Tibial artery (tissue), 4 donors: ENCODE measurements at regions not wholly inside any gene's neighbourhood (a gene's known extent, or its start where the extent isn't known, plus 50 kb on each side); places are given as distances from the start of the nearest gene placed in this dataset.

Experiments
- DNase-seq, 2 donors: peaks; one replicate each; pipeline ENCODE4 v3.0.0-alpha.2; 2019
- H3K27ac ChIP-seq, 2 donors: fragments of 200-600 bp; sonication (generic) in 1 of 2; 1 replicate in 1 of 2; 2 replicates in 1 of 2; pipeline ENCODE4 v1.5.1; 2018 to 2019; ENCODE audit warnings: mild to moderate bottlenecking in 1 of 2
- H3K27me3 ChIP-seq, 2 donors: fragments of 200-600 bp; sonication (generic) in 1 of 2; one replicate each; pipeline versions ENCODE4 v1.5.1 to v1.6.0; 2016 to 2019
- H3K36me3 ChIP-seq, 3 donors: fragments of 200-600 bp; sonication (generic) in 2 of 3; one replicate each; pipeline ENCODE4 v1.5.1; 2016 to 2019; ENCODE audit warnings: mild to moderate bottlenecking in 2 of 3
- H3K4me1 ChIP-seq, 4 donors: fragments of 200-600 bp; sonication (generic) in 2 of 4; 1 replicate in 3 of 4; 2 replicates in 1 of 4; pipeline ENCODE4 v1.5.1; 2016 to 2019
- H3K4me3 ChIP-seq, 2 donors: fragments of 200-600 bp; sonication (generic) in 1 of 2; 1 replicate in 1 of 2; 2 replicates in 1 of 2; pipeline ENCODE4 v1.5.1; 2018 to 2019; ENCODE audit warnings: mild to moderate bottlenecking in 2 of 2
- H3K9me3 ChIP-seq, 3 donors: fragments of 200-600 bp; sonication (generic) in 1 of 3; one replicate each; pipeline ENCODE4 v1.5.1; 2016 to 2019
- intact Hi-C: fragments of 100-400 bp; cut with DNase I; formaldehyde crosslinking; loops from one replicate; pipeline ENCODE4 v1.15.0; 2023; ENCODE audit warnings: low total_unique reads
- TF ChIP-seq, protein P1 (sequence below), 2 experiments: fragments of 200-600 bp in 1 of 2; fragments of 450-650 bp in 1 of 2; IDR thresholded peaks; one replicate each; pipeline ENCODE4 v1.5.1; 2017 to 2019; ENCODE audit warnings: antibody characterized with exemption in 2 of 2, mild to moderate bottlenecking in 1 of 2, moderate library complexity in 1 of 2

DNA sequence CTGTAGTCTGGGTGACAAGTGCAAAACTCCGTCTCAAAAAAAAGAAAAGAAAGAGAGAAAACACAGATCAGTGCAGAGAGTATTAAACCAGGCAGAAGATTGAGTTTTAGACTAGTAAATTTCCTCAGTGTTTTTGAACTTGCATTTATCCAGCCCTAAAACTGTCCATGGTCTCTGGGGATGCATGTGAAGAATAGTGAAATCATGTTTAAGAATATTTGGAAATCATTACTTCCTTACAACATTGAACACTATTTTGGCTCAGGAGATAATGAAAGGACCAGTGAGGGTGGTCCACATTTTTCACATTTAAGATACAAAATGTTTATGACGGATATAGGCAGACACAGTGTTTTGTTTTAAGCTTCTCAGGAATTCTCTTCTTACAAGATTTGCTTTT, 195.8 kb upstream of the RASGEF1B start:
- Histone ChIP-seq H3K27me3 (no peaks in the 10 kb centered on the region), H3K9me3 (no peaks in the 10 kb centered on the region), H3K27ac (no peak overlapping the region), H3K4me3 (no peak overlapping the region), H3K36me3 (no peaks in the 10 kb centered on the region), H3K4me1 (peaks cover 0 to 7% (median 3%) of the 10 kb centered on the region in 4 donors)
- intact Hi-C loops, result no loop called here
- TF ChIP-seq, protein P1, sequence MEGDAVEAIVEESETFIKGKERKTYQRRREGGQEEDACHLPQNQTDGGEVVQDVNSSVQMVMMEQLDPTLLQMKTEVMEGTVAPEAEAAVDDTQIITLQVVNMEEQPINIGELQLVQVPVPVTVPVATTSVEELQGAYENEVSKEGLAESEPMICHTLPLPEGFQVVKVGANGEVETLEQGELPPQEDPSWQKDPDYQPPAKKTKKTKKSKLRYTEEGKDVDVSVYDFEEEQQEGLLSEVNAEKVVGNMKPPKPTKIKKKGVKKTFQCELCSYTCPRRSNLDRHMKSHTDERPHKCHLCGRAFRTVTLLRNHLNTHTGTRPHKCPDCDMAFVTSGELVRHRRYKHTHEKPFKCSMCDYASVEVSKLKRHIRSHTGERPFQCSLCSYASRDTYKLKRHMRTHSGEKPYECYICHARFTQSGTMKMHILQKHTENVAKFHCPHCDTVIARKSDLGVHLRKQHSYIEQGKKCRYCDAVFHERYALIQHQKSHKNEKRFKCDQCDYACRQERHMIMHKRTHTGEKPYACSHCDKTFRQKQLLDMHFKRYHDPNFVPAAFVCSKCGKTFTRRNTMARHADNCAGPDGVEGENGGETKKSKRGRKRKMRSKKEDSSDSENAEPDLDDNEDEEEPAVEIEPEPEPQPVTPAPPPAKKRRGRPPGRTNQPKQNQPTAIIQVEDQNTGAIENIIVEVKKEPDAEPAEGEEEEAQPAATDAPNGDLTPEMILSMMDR (IDR thresholded peaks at IDR 0.05), result no peak
- no peak for DNase-seq

DNA sequence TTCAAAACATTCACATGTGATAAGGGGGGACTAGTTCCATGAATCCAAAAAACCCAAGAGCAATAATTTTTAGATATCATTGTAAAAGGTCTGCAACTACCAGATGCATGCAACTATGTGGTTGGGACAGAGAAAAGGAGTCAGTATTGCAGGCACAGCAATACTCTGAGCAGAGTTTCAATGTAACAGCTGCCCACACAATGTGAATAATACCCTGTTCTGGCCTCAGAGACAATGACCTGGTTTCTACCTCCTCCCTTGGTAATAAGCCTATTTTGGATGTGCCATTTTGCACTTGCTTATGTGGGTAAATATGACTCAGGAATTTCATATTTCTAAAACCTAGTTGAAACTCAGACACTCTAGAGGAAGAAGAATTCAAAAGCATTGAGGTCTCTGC, 194.8 kb upstream of the RASGEF1B start:
- Histone ChIP-seq H3K27me3 (no peaks in the 10 kb centered on the region), H3K4me1 (peaks cover 0 to 7% (median 3%) of the 10 kb centered on the region in 4 donors), H3K27ac (no peak overlapping the region), H3K36me3 (no peaks in the 10 kb centered on the region), H3K4me3 (no peak overlapping the region), H3K9me3 (no peaks in the 10 kb centered on the region)
- DNase-seq, result no peak
- intact Hi-C loops, result no loop called here
- TF ChIP-seq, protein P1 (IDR thresholded peaks at IDR 0.05), result no peak

DNA sequence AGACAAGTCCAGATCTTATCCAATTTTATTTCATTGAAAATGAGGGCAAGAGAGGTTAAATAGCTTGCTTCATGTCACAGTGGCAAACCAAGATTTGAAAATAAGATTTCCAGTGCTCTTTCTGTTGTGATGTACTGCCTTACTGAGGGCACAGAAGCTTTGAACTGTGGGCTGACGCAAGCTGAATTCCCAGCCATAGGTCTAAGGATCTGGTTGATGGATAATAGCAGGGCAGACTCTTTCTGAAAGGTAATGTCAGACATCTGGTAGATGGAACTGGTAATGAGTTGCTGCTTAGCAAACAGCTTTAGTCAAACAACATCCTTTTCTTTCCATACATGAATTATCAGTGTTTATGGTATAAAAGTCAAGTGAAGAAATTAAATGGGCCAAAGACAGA, 193.9 kb upstream of the RASGEF1B start:
- Histone ChIP-seq H3K4me1 (peaks cover 0 to 7% (median 3%) of the 10 kb centered on the region in 4 donors), H3K27ac (no peak overlapping the region), H3K9me3 (no peaks in the 10 kb centered on the region), H3K4me3 (no peak overlapping the region), H3K36me3 (no peaks in the 10 kb centered on the region), H3K27me3 (no peaks in the 10 kb centered on the region)
- intact Hi-C loops, result no loop called here
- TF ChIP-seq, protein P1 (IDR thresholded peaks at IDR 0.05), result no peak
- no peak for DNase-seq

DNA sequence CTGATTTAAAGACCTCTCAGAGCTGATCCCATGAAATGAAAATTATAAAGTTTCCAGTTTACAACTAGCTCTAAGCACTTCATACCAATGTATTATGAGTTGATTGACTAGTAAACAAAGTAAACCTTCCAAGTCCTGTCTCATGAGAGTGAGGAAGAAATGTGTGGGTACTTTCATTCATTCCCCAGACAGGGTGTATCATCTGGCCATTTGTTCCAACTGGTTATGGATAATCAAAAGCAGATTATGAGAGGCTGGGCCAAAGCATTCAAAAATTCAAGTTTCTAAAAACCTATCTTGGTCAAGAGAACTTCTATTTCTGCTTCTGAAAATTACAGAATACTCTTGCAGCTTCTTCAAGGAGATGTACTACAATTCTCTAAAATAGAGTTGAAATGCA, 193.3 kb upstream of the RASGEF1B start:
- Histone ChIP-seq H3K4me3 (no peak overlapping the region), H3K9me3 (no peaks in the 10 kb centered on the region), H3K27ac (no peak overlapping the region), H3K4me1 (peaks cover 0 to 7% (median 3%) of the 10 kb centered on the region in 4 donors), H3K36me3 (no peaks in the 10 kb centered on the region), H3K27me3 (no peaks in the 10 kb centered on the region)
- intact Hi-C loops, result no loop called here
- TF ChIP-seq, protein P1 (IDR thresholded peaks at IDR 0.05), result no peak
- DNase-seq, result no peak

DNA sequence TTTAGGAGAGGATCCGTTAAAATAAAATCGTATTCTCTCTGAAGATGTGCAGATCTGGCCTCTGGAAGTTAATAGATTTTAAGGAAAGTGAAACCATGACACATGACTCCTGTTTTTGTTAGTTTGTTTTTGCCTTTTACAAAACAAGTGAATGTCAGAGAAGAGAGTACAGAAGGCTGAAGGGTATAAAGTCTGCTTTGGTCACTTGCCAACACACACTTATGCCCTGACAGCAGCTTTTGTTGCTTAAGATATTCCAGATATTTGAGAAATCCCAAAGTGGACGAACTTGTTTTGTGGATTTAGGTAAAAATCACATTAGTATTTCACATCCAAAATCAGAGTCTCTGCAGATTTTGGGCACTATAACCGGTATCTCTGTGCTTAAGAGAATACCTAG, 192.4 kb upstream of the RASGEF1B start:
- no peak for DNase-seq
- no peak overlapping the region for H3K27ac ChIP-seq
- H3K27me3 ChIP-seq, result no peaks in the 10 kb centered on the region
- H3K4me3 ChIP-seq, result no peak overlapping the region
- intact Hi-C loops, result no loop called here
- no peaks in the 10 kb centered on the region for H3K36me3 ChIP-seq
- peaks cover 0 to 7% (median 3%) of the 10 kb centered on the region in 4 donors for H3K4me1 ChIP-seq
- no peaks in the 10 kb centered on the region for H3K9me3 ChIP-seq
- TF ChIP-seq, protein P1 (IDR thresholded peaks at IDR 0.05), result no peak

DNA sequence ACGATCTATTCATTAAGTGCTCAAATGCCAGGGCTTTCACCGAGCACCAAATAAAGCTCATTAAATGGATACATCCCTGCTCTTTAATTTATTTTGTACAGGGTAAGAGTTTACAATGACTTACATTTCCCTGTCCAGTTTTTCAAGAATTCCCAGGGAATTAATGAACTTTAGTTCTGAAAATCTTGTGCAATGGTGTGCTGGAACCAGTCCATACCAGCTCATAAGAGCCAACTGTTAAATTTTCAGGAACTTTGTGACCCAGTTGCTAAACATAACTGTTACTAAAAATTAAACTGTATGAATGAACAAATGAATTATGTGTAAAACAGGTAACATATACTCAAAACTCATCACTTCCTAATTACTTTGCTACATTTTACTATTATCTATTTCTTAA, 191.7 kb upstream of the RASGEF1B start:
- Histone ChIP-seq H3K9me3 (no peaks in the 10 kb centered on the region), H3K4me1 (peaks cover 0 to 7% (median 3%) of the 10 kb centered on the region in 4 donors), H3K27me3 (no peaks in the 10 kb centered on the region), H3K27ac (no peak overlapping the region), H3K36me3 (no peaks in the 10 kb centered on the region), H3K4me3 (no peak overlapping the region)
- DNase-seq, result peak in 1 of 2 donors; percentile 31
- intact Hi-C loops, result no loop called here
- TF ChIP-seq, protein P1 (IDR thresholded peaks at IDR 0.05), result no peak
